ENCODE measurements at regions not wholly inside any gene's neighbourhood (a gene's known extent, or its start where the extent isn't known, plus 50 kb on each side); places are given as distances from the start of the nearest gene placed in this dataset.

- TF ChIP-seq CTCF (IDR thresholded peaks at IDR 0.05), result no peak
- H3K4me3 ChIP-seq, result no peak overlapping the region
- H3K27ac ChIP-seq, result no peak overlapping the region
- no peak for DNase-seq (ENCODE audit: low spot score)
Observed at GRCh38 chr6:141437685-141438084, 695.0 kb upstream of the GJE1 start.

GRCh38 chr6:141437011-141437410, 695.7 kb upstream of the GJE1 start:
- no peak overlapping the region for H3K27ac ChIP-seq
- DNase-seq (ENCODE audit: low spot score), result no peak
- no peak overlapping the region for H3K4me3 ChIP-seq
- no peak for TF ChIP-seq CTCF (IDR thresholded peaks at IDR 0.05)

GRCh38 chr6:141426400-141426980, 706.2 kb upstream of the GJE1 start:
- TF ChIP-seq CTCF (IDR thresholded peaks at IDR 0.05), result no peak
- no peak overlapping the region for H3K4me3 ChIP-seq
- no peak overlapping the region for H3K27ac ChIP-seq
- no peak for DNase-seq (ENCODE audit: low spot score)

- H3K4me3 ChIP-seq, result no peak overlapping the region
- no peak overlapping the region for H3K27ac ChIP-seq
- no peak for DNase-seq (ENCODE audit: low spot score)
- no peak for TF ChIP-seq CTCF (IDR thresholded peaks at IDR 0.05)
Observed at GRCh38 chr6:141421378-141421777, 711.3 kb upstream of the GJE1 start.

GRCh38 chr6:141418076-141418475, 714.6 kb upstream of the GJE1 start:
- H3K27ac ChIP-seq, result no peak overlapping the region
- no peak for TF ChIP-seq CTCF (IDR thresholded peaks at IDR 0.05)

GRCh38 chr6:141415896-141416295, 716.8 kb upstream of the GJE1 start:
- no peak for DNase-seq (ENCODE audit: low spot score)
- Histone ChIP-seq H3K27ac (no peak overlapping the region), H3K4me3 (no peak overlapping the region)
- no peak for TF ChIP-seq CTCF (IDR thresholded peaks at IDR 0.05)

More at GRCh38 chr6:141418076-141418475, 714.6 kb upstream of the GJE1 start:
- H3K4me3 ChIP-seq, result no peak overlapping the region
- no peak for DNase-seq (ENCODE audit: low spot score)

- H3K4me3 ChIP-seq, result no peak overlapping the region
- no peak for TF ChIP-seq CTCF (IDR thresholded peaks at IDR 0.05)
- DNase-seq (ENCODE audit: low spot score), result no peak
- H3K27ac ChIP-seq, result no peak overlapping the region
Observed at GRCh38 chr6:141413196-141413595, 719.5 kb upstream of the GJE1 start.

Measured in coronary artery (tissue), 2 donors.